Stimulated activated CD4-positive, alpha-beta T cell treated with anti-CD3 and anti-CD28 coated beads, TNF-alpha, amount 100 ng/mL, for 1 hour (primary cell): ENCODE measurements at regions not wholly inside any gene's neighbourhood (a gene's known extent, or its start where the extent isn't known, plus 50 kb on each side); places are given as distances from the start of the nearest gene placed in this dataset.

Experiments
- DNase-seq, 3 donors: peaks; one replicate each; pipeline ENCODE4 v3.0.0-alpha.2; 2020; ENCODE audit warnings: low read depth in 3 of 3, low spot score in 1 of 3

DNA sequence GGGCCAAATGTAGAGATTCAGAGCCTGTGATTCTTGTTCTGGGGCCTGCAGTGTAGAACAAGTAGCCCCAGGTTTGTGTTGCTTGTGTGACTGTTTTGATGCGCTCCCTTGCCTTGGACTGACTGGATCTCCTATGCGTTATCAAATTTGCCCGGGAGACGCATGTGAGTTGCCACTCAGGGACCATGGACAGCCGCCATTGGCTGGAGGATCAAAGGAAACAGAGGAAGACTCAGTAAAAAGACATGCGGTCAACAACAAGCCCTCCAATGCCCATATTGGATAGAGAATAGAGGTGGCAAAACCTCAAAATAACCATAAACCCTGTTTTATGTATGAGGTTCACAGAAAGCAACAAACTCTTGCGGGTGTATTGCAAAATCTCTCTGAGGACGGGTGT, 327.5 kb upstream of the IGFBP7 start:
- no peak for DNase-seq

DNA sequence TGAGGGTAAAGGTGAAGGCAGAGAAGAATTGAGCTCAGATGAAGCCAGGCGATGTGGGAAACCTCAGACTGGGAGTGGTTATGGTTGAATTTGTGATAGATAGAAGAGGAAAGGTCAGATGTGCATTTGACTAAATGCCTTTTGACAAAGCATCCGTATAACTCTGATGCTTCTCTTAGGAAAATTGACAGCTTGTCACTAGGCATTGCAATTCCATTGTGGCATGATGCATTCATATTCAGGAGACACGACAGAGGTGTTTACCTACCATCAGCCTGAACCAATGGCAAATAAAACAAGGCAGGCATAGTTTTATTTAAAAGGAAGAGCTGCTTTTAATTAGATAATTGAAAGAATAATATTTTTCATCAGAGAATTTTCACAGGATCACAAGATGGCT, 325.1 kb upstream of the IGFBP7 start:
- no peak for DNase-seq

DNA sequence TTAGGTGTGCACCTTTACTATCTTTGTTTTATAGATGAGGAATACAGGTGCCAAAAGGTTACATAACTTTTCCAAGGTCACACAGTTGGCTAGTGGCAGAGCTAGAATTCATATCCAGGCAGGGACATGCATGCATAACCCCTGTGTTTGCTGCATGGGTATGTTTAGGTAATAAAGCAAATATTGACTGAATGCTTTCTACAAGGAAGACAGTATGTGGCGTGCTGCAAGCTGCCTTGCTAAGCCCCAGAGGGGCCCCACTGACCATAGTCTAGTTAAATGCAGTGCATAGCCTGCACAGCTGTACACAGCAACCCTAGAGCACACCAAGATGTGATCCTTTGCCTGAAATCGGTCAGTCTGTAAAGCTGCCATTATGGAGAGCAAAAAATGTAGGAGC, 320.5 kb upstream of the IGFBP7 start:
- no peak for DNase-seq

DNA sequence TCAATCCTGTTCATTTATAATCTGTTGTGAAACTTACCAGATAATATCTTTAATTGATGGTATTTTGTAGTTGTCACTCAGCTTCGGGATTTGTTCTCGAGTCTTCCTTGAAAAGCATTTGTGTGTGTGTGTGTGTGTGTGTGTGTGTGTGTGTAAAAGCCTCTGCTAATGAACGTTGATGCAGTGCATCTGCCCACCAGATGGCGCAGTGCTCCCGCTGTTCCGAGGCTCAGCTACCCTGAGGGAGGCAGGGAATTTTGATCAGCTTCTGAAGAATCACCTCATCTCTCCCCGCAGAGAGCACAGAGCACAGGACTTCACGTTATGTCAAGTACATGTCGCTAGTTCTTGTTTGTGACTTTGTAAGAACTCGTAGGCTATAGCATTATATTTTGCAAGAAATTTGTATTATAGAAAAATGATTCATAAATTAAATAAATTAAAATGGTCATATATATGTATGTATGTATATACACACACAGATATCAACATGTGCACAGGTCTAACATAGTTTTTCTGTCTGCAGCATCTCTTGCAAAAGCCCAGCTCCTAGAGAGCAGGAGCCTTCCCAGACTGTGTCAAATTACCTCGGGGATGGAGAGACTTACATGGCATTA, 316.7 kb upstream of the IGFBP7 start:
- DNase-seq, result no peak

DNA sequence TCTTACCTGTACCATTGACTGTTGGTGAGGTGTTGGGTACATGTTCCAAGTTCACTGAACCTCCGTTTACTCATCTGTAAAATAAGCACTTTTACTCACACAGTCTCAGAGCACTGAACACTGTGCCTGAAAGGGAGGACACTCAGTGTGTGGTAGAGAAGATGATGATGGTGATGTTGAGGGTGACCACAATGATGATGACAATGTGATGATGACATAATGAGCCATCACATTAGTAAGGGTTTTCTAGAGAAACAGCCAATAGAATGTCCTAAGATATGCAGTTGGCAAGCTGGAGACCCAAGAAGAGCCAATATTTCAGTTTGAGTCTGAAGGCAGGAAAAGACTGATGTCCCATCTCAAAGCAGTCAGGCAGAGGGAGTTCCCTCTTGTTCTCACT, 315.4 kb upstream of the IGFBP7 start:
- DNase-seq, result no peak

DNA sequence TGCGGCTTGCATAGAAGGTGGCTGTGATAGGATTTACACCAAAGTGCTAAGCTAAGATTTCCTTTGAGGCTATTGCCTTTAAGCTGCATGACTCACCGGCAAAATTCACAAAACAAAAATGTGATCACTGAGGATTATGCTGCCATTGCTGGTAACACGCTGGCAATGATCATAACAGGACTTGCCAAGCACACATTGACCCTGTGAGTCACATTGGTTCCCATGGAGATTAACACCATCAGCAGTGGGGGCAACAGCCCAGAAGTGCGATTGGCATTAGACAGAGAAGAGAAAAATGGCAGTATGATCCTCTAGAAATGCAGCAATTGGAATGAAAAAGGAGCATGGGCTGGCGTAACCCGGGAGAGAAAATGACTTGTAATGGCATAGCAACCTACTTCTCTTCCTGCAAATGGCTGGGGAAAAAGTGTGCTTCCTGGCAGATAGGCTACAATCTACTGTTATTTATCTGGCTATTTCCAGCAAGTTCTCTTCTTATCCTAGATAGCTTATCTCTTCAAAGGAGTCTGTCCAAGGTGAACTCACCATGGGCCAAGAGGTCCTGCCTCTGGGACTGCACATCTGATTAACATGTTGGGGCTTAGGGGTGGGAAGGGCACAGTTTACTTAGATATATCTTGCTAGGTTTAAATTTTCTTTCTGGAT, 314.2 kb upstream of the IGFBP7 start:
- no peak for DNase-seq

DNA sequence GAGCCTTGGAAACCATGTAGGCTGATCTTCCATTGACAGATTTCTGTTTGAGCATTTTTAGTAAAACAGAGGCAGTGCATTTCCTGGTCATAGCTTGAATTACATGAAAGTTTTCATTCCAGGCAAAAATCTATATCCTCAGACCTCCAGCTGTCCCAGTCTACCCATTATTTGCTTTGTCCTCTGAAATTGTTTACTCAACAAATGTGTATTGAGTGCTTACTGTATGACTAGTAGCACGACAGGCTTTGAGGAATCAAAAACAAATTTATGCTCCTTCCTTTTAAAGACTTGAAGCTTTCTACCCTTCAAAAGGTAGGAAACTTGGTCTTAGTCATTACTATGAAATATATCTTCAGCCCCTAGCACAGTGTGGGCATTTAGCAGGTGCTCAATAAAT, 307.9 kb upstream of the IGFBP7 start:
- DNase-seq, result no peak

DNA sequence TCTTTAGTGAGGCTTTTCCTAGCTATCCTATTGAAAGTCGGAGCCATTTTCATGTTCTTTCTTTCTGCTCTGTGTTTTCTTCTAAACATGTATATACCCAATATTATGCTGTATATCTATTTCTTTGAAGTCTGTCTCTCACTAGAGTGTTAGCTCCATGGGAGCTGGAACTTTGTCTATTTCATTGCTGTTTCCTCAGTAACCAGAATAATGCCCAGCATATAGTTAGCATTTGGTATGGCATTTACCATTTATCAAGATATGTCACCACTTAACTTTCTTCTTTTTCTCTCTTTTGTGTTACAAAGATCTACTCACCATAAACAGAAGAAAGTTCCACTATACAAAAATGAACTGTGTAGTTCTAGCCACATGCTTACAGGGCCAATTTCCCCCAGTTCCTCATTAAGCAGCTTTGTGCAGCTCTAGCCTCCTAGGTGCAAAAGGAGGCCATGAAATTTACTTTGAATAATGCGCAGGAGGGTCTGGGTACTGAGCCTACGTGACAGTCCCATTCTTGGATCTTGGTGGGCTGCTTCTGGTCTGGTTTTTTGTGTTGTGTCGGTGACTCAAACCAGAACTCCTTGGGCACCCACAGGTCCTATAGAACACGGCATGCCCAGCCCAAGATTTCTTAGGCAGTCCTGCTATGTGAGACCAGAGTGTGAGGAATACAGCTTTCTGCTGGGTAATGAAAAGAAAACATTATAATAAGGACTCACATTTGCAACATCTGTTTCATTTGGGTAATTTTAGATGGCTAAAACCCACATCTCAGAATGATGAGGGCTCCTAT, 302.3 kb upstream of the IGFBP7 start:
- no peak for DNase-seq

DNA sequence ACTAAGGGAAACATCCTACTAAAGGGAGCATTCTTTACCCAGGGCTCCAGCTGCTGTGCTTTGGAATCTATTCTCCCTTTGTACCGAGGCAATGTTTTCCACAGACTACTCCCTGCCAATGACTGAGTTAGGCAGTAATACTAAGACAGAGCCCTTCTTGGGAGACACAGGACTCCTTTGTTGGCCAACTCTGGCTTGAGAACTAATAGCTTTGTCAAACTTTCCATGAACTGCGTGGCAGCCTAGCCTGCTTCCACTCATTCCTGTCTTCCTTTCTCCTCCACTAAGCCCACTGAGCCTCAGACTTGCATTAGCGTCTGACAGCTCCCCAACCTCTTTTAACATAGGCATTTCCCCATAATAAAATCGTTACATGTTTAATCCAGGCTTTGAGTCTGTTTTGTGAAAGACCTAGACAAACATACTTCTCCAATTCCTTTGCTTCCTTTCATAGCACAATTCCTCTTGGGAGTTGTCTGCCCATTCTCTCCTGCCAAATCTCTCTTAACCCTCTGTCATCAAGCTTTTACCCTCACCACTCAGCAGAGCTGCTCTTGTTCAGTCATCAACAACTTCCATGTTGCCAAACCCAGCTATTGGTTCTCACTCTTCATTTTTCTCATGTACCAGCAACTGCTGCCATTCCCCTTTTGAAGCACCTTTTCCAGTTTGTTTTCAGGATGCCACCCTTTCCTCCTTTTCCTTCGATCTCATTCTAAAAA, 300.3 kb upstream of the IGFBP7 start:
- DNase-seq, result no peak

DNA sequence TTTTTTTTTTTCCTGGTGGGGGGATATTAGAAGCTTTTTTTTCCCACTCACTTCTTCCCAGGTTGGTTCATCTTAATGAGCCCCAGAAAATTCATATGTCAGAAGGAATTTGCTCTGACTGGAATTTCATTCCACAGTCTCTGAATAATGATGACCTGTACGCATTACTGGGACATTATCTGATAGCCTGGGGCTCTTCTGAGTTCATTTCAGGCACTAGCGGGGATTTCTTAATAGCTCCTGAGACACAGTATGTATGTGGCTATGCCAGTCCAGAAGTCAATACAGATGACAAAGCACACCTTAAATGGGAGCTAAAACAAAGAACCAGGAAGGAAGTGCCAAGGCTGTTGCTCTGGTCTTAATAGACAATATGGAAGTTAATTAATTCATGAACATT, 295.2 kb upstream of the IGFBP7 start:
- no peak for DNase-seq

DNA sequence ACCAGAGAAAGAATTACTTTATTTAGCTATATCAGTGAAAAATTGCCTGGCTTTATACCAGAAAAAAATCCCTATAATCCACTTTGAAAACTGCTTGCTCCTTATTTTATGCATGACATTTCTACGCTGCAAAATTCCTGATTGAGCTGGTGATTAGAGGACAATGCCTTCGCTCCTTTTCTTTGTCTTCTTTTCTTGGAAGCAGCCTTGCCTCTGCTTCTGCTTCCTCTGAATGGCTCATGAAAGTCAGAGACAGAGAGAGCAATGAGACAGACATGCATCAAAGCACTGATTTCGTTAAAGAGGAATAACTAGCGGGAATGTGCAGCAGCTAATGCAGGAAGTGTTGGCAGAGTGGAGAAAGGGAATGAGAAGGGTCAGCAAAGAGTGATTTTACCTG, 294.3 kb upstream of the IGFBP7 start:
- DNase-seq, result no peak

DNA sequence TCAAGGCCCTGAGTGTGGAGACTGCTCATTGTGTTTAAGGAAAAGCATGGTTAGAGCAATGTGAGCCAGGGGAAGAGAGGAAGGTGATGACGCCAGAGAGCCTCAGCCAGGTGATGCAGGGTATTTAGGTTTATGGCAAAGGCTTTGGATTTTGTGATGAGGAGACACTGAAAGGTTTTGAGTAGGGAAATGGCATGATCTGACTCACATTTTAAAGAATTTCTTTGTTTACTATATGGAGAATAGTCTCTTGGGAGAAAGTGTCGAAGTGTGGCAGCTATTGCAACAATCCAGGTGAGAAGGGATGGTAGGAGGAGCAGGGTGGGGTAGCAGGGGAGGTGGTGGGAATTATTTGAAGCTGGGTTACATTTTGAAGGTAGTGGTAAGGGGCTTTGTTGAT, 293.4 kb upstream of the IGFBP7 start:
- DNase-seq, result no peak

DNA sequence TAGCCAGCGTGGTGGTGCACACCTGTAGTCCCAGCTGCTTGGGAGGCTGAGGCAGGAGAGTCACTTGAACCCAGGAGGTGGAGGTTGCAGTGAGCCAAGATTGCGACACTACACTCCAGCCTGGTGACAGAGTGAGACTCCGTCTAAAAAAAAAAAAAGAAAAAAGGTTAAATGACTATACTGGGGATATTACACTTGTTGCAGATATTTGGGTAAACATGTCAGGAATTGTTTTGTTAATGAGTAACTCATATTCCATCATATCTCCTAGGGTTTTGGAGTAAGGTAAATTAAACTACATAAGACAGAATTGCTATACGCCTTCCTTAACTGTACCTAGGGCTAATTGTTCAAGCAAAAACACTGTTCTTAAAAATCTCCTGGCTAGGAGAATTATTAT, 291.4 kb upstream of the IGFBP7 start:
- no peak for DNase-seq

DNA sequence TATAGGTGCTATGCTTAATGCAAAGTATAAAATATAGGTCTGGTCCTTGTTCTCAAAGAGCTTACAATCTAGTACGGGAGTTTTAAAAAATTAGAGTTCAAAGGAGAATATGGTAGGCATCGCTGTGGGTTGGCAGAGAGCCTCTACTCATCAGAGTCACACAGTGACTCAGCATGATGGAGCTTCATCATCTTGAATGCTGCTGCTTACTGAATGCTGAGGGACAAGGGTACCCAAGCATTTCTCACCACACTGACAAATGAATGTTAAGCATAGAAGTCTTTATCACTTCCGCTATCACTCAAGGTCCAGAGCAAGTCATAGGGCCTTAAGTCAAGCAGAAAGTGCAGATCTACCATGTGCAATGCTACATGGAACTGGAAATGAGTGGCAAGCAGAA, 268.6 kb upstream of the IGFBP7 start:
- DNase-seq, result no peak

DNA sequence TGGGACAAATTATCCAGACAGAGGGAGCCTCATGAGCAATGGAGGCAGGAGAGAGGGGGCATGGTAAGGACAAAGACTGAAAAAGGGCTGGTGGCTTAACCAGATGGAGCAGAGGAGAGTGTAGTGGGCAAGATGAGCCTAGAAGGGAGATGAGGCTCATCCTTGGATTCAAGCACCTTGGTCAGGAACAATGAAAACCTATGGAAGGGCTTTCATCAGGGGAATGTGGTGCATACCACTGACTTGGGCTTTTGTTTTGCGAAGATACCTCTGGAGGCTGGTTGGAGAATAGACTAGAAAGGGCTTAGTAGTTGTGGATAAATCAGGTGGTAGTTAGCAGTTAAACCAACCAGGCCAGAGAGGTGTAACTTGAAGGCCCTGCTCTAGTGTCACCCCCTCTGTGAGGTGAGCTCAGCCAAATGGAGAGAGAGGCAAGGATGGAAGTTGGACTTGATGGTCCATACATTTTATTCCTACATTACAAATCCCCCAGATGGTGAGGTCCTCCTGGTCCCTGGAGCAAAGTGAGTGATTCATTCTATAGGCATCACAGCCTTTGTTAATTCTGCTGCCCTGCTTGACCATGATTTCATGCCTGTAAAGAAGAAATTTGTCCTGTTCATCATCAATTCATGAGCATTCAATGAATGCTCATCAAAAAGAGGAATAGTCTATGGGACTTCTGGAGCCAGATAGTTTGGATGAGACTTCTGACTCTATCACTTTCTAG, 264.8 kb upstream of the IGFBP7 start:
- no peak for DNase-seq

DNA sequence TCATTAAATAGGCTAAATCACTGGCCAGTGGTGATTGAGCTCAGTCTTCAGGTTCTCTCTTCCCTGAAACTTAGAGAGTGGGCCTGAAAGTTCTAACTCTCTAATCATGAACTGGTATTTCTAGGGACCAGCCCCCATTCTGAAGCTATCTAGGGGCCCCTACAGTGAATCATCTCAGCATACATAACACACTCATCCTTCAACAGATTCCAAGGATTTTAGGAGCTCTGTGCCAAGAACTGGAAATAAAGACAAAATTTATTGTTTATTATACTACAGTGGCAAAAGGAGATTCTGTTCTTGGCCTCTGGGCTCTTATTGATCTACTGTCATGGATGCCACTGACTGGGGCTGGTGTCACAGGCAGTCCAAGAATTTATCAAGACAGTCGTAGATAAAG, 263.8 kb upstream of the IGFBP7 start:
- DNase-seq, result no peak

DNA sequence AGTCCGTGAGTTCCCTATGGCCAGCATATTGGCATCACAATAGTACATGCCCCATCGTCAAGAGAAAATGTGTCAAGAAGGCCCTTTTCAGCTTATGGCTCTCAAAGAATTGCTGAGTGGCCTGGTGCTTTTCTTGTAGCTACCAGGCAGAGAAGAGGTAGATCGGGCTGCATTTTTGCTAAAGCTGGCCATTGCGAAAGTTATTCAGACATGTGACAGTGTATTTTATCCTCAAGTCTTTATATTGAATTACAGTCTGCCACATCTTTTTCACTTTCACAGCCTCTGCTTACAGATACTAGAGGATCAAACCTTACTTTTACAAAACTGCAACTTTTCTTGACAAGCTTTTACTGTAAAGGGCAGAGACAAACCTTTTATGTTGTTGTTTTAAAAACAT, 261.5 kb upstream of the IGFBP7 start:
- no peak for DNase-seq

DNA sequence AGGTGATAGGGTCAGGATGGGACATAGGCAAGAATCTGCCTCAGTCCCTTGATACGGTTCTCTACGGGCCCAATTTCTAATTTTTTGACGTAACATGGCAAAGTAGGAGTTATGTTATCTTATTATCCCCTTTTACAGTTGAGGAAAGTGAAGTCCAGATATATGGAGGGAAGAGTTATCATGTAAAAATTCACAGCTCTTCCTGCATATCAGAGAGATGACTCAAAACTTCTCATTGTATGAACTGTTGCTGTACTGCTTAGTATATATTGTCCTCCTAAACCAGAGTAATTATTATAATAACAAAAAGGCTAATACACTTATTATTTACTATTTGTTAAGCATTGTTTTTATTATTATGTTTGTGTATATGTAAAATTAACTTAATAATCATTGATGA, 260.5 kb upstream of the IGFBP7 start:
- DNase-seq, result no peak

DNA sequence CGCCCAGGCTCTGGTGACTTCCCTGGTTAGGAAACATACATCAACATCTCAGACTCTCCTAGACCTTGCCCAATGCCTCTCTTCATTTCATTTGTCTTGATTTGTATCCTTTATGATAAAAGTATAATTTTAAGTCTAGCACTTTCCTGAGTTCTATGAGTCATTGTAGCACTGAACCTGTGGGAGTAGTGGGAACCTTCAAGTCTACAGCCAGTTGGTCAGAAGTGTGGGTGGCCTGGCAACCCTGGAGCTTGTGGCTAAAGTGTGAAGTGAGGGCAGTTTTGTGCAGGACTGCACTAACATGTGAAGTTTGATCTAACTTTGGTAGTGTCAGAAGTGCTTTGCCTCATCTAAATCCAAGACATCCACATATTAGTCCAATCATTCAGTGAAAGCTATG, 259.3 kb upstream of the IGFBP7 start:
- no peak for DNase-seq

DNA sequence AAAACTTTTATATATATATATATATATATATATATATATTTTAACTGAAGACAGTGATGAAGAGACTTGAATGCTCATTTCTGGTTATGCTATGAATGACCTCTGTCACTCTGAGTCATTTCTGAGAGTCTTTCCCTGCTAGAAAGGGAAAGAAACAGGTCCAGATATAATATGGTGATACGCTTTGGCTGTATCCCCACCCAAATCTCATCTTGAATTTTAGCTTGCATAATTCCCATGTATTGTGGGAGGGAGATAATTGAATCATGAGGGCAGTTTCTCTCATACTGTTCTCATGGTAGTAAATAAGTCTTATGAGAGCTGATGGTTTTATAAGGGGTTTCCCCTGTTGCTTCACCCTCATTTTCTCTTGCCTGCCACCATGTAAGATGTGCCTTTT, 254.1 kb upstream of the IGFBP7 start:
- no peak for DNase-seq

DNA sequence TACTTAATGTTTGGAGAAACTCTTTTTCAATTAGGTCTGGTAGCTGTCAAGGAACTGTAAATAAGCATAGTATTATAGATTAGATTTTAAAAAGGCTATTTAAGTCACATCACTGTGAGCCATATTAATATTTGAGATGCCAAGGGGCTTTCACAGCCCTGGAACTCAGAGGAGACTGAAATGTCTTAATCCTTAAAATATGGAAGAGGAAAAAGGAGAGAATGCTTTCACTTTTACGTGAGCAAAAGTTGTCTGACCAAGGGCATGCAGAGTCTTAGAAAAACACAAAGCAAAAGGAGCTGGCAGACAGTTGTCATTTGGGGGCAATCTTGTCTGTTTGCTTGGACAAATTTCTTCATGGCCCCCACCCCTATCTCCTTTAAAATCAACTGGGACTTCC, 253.2 kb upstream of the IGFBP7 start:
- no peak for DNase-seq
